Stomach (tissue), 4 donors: ENCODE measurements at regions not wholly inside any gene's neighbourhood (a gene's known extent, or its start where the extent isn't known, plus 50 kb on each side); places are given as distances from the start of the nearest gene placed in this dataset.

Experiments
- EP300 ChIP-seq: sonication (generic); formaldehyde crosslinking; IDR thresholded peaks from one replicate; pipeline ENCODE4 v1.6.1; 2017; ENCODE audit warnings: antibody characterized with exemption
- TF ChIP-seq, protein P1 (sequence below), 7 experiments: fragments of 450-650 bp in 4 of 7; fragments of 200-600 bp in 3 of 7; sonication (generic) in 3 of 7; IDR thresholded peaks; one replicate each; pipeline ENCODE4 v1.5.1; 2016 to 2019; ENCODE audit warnings: antibody characterized with exemption in 7 of 7, control low read depth in 2 of 7, mild to moderate bottlenecking in 1 of 7

DNA sequence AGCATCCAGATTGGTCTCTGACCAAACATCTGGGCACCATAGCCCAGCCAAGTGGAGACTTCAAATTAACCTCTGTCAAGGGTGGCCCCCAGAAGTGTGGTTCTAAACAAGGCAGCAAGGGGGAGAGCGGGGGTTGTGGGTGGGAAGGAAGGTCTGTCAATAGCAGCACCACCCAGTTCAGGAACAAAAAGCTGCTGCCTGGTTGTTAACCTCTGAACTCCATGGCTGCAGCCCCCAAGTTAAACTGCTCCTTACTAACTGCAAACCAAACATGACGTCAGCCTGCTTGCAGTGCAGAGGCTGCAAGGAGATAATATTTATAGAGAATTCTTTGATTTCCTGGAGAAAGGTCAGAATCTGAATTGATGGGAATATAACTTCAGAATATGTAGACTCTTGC lies 76.5 kb downstream of the ARL4C start:
- TF ChIP-seq, protein P1, sequence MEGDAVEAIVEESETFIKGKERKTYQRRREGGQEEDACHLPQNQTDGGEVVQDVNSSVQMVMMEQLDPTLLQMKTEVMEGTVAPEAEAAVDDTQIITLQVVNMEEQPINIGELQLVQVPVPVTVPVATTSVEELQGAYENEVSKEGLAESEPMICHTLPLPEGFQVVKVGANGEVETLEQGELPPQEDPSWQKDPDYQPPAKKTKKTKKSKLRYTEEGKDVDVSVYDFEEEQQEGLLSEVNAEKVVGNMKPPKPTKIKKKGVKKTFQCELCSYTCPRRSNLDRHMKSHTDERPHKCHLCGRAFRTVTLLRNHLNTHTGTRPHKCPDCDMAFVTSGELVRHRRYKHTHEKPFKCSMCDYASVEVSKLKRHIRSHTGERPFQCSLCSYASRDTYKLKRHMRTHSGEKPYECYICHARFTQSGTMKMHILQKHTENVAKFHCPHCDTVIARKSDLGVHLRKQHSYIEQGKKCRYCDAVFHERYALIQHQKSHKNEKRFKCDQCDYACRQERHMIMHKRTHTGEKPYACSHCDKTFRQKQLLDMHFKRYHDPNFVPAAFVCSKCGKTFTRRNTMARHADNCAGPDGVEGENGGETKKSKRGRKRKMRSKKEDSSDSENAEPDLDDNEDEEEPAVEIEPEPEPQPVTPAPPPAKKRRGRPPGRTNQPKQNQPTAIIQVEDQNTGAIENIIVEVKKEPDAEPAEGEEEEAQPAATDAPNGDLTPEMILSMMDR (IDR thresholded peaks at IDR 0.05), result no peak
- no peak for TF ChIP-seq EP300
